Esophagus muscularis mucosa (tissue), 4 donors: ENCODE measurements at regions not wholly inside any gene's neighbourhood (a gene's known extent, or its start where the extent isn't known, plus 50 kb on each side); places are given as distances from the start of the nearest gene placed in this dataset.

Experiments used
- DNase-seq: peaks from one replicate; pipeline ENCODE4 v3.0.0-alpha.2; 2017; ENCODE audit errors: extremely low spot score
- H3K27ac ChIP-seq, 4 donors: fragments of 200-600 bp; sonication (generic); replicated peaks in 1 of 4; 1 replicate in 3 of 4; 2 replicates in 1 of 4; pipeline ENCODE4 v1.5.1; 2016 to 2019; ENCODE audit warnings: mild to moderate bottlenecking in 1 of 4
- H3K27me3 ChIP-seq, 4 donors: fragments of 200-600 bp; sonication (generic); one replicate each; pipeline versions ENCODE4 v1.5.1 to v1.6.0; 2016 to 2019
- H3K36me3 ChIP-seq, 4 donors: fragments of 200-600 bp; sonication (generic); one replicate each; pipeline ENCODE4 v1.5.1; 2016 to 2019
- H3K4me1 ChIP-seq, 4 donors: fragments of 200-600 bp; sonication (generic); one replicate each; pipeline ENCODE4 v1.5.1; 2016 to 2019
- H3K4me3 ChIP-seq, 4 donors: fragments of 200-600 bp; sonication (generic); 1 replicate in 2 of 4; 2 replicates in 2 of 4; pipeline ENCODE4 v1.5.1; 2016 to 2019; ENCODE audit warnings: mild to moderate bottlenecking in 4 of 4, moderate library complexity in 1 of 4
- H3K9me3 ChIP-seq, 4 donors: fragments of 200-600 bp; sonication (generic); 1 replicate in 3 of 4; 2 replicates in 1 of 4; pipeline ENCODE4 v1.5.1; 2016 to 2019
- EP300 ChIP-seq: sonication (generic); formaldehyde crosslinking; IDR thresholded peaks from one replicate; pipeline ENCODE4 v1.6.1; 2017; ENCODE audit warnings: antibody characterized with exemption
- POLR2A ChIP-seq: fragments of 450-650 bp; IDR thresholded peaks from one replicate; pipeline ENCODE4 v1.6.1; 2017; ENCODE audit warnings: antibody characterized with exemption, moderate library complexity, mild to moderate bottlenecking, low read depth
- POLR2AphosphoS5 ChIP-seq, 2 donors: sonication (generic); formaldehyde crosslinking; IDR thresholded peaks; one replicate each; pipeline ENCODE4 v1.6.1; 2017; ENCODE audit warnings: antibody characterized with exemption in 2 of 2
- WGBS: methylation state at CpG from one replicate; pipeline ENCODE4 v1.1.5; 2018; 5-methylcytosine and 5-hydroxymethylcytosine counted together
- intact Hi-C: fragments of 100-400 bp; cut with DNase I; formaldehyde crosslinking; loops from one replicate; pipeline ENCODE4 v1.15.1; 2023
- TF ChIP-seq, protein P1 (sequence below), 3 experiments: fragments of 200-600 bp in 2 of 3; fragments of 450-650 bp in 1 of 3; sonication (generic) in 2 of 3; IDR thresholded peaks; one replicate each; pipeline ENCODE4 v1.5.1; 2017 to 2019; ENCODE audit warnings: antibody characterized with exemption in 3 of 3, mild to moderate bottlenecking in 2 of 3, moderate library complexity in 1 of 3

DNA sequence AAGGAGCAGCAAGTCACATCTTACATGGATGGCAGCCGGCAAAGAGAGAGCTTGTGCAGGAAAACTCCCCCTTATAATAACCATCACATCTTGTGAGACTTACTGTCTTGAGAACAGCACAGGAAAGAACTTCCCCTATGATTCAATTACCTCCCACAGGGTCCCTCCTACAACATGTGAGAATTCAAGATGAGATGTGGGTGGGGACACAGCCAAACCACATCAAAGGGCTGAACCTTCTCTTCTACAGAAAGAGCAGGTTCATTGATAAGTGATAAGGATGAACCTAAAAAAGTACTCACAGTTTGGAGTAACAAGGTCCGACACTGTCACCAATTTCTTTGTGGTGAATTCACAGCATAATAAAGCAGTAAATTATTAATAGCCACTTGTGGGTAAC is 422.2 kb upstream of the FSIP2 start:
- intact Hi-C loops, result no loop called here
- H3K4me3 ChIP-seq, result no peak overlapping the region
- DNase-seq, result no peak
- H3K36me3 ChIP-seq, result no peaks in the 10 kb centered on the region
- H3K27me3 ChIP-seq, result no peaks in the 10 kb centered on the region
- no peak overlapping the region for H3K27ac ChIP-seq
- WGBS, result 46% methylated on average over 2 of the region's 2 CpGs
- no peaks in the 10 kb centered on the region for H3K4me1 ChIP-seq
- no peaks in the 10 kb centered on the region for H3K9me3 ChIP-seq
- TF ChIP-seq EP300 (no peak), POLR2AphosphoS5 (IDR thresholded peaks at IDR 0.05) (no peak), POLR2A (no peak)
- TF ChIP-seq, protein P1, sequence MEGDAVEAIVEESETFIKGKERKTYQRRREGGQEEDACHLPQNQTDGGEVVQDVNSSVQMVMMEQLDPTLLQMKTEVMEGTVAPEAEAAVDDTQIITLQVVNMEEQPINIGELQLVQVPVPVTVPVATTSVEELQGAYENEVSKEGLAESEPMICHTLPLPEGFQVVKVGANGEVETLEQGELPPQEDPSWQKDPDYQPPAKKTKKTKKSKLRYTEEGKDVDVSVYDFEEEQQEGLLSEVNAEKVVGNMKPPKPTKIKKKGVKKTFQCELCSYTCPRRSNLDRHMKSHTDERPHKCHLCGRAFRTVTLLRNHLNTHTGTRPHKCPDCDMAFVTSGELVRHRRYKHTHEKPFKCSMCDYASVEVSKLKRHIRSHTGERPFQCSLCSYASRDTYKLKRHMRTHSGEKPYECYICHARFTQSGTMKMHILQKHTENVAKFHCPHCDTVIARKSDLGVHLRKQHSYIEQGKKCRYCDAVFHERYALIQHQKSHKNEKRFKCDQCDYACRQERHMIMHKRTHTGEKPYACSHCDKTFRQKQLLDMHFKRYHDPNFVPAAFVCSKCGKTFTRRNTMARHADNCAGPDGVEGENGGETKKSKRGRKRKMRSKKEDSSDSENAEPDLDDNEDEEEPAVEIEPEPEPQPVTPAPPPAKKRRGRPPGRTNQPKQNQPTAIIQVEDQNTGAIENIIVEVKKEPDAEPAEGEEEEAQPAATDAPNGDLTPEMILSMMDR (IDR thresholded peaks at IDR 0.05), result no peak

DNA sequence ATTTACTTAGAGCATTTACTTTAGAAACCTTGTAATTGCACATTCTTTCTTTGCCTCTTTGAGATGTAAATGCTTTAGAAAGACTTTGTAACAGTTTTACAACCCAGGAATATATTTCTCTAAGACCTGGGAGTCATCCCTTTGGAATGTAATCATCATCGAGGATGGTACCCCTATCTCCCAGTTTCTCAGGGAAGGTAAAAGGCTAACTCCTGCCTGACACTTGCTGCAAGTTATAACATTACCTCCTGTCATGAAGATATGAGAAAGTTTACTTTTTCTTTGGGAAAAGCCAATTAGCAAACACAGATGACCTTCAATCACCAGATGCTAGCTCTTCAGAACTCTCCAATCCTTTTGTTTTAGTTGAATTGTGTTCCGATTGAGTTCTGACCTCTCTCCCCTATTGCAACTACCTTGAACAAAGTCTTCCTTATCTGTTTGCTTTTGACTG is 420.3 kb upstream of the FSIP2 start:
- Histone ChIP-seq H3K27ac (no peak overlapping the region), H3K4me1 (no peaks in the 10 kb centered on the region), H3K4me3 (no peak overlapping the region), H3K36me3 (no peaks in the 10 kb centered on the region), H3K27me3 (no peaks in the 10 kb centered on the region), H3K9me3 (no peaks in the 10 kb centered on the region)
- intact Hi-C loops, result no loop called here
- no peak for DNase-seq
- TF ChIP-seq POLR2A (no peak), EP300 (no peak), POLR2AphosphoS5 (IDR thresholded peaks at IDR 0.05) (no peak)
- TF ChIP-seq, protein P1 (IDR thresholded peaks at IDR 0.05), result no peak
- 52% methylated on average over 2 of the region's 2 CpGs for WGBS

DNA sequence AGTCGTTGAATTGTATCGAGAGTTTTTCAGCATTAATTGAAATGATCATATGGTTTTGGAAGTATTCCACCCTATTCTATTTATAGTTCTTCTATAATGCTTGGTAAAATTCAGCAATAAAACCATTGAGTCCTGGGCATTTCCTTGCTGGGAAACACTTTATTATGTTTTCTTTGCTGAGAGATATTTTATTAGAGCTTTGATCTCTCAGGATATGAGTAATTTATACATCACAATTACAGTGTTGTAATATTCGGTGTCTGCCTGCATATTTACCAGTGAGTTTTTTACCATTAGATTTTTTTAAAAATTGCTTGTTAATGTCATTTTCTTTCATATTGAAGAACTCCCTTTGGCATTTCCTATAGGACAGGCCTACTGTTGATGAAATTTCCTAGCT is 402.7 kb upstream of the FSIP2 start:
- no peak overlapping the region for H3K27ac ChIP-seq
- intact Hi-C loops, result no loop called here
- H3K27me3 ChIP-seq, result no peaks in the 10 kb centered on the region
- H3K4me1 ChIP-seq, result no peaks in the 10 kb centered on the region
- no peaks in the 10 kb centered on the region for H3K36me3 ChIP-seq
- 72% methylated on average over 3 of the region's 3 CpGs for WGBS
- H3K4me3 ChIP-seq, result no peak overlapping the region
- no peak for DNase-seq
- peaks cover 0 to 6% (median 0%) of the 10 kb centered on the region in 4 donors for H3K9me3 ChIP-seq
- TF ChIP-seq POLR2AphosphoS5 (IDR thresholded peaks at IDR 0.05) (no peak), EP300 (no peak), POLR2A (no peak)
- TF ChIP-seq, protein P1 (IDR thresholded peaks at IDR 0.05), result no peak

DNA sequence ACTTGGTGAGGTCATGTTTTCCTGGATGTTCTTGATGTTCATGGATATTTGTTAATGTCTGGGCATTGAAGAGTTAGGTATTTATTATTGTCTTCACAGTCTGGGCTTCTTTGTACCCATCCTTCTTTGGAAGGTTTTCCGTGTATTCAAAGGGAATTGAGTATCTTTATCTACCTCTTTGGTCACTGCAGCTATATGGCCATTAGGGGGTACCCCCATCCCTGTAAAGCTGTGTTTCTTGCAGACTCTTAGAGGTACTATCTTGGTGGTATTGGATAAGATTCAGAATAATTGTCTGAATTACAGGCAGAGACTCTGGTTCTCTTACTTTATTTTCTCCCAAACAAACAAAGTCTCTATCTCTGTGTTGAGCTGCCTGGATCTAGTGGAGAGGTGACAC is 401.6 kb upstream of the FSIP2 start:
- no peaks in the 10 kb centered on the region for H3K27me3 ChIP-seq
- intact Hi-C loops, result no loop called here
- TF ChIP-seq POLR2AphosphoS5 (IDR thresholded peaks at IDR 0.05), result no peak
- no peak for TF ChIP-seq EP300
- no peak for TF ChIP-seq POLR2A
- TF ChIP-seq, protein P1 (IDR thresholded peaks at IDR 0.05), result no peak
- DNase-seq, result no peak
- H3K27ac ChIP-seq, result no peak overlapping the region
- WGBS, result 68% methylated on average over 1 of the region's 1 CpG
- H3K9me3 ChIP-seq, result peaks cover 0 to 6% (median 0%) of the 10 kb centered on the region in 4 donors
- no peak overlapping the region for H3K4me3 ChIP-seq
- no peaks in the 10 kb centered on the region for H3K36me3 ChIP-seq
- H3K4me1 ChIP-seq, result no peaks in the 10 kb centered on the region

DNA sequence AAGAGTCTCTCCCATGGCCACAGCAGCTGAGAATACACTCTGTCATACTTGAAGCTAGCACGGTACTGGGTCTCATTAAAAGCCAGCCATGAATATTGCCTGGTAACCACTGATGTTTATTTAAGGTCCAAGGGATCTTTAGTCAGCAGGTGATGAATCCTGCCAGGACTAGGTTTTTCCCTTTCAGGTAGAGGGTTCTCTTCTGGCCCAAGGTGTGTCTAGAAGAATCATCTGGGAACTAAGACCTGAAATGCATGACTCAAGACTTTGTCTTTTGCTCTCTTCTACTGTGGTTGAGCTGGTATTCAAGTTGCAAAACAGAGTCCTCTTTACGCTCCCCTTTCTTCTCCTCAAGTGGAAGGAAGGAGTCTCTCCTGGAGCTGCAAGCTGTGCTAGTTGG is 400.5 kb upstream of the FSIP2 start:
- no peak overlapping the region for H3K27ac ChIP-seq
- H3K27me3 ChIP-seq, result no peaks in the 10 kb centered on the region
- no peaks in the 10 kb centered on the region for H3K36me3 ChIP-seq
- no peak for DNase-seq
- H3K9me3 ChIP-seq, result peaks cover 0 to 6% (median 0%) of the 10 kb centered on the region in 4 donors
- H3K4me3 ChIP-seq, result no peak overlapping the region
- no peaks in the 10 kb centered on the region for H3K4me1 ChIP-seq
- WGBS, result 91% methylated on average over 2 of the region's 2 CpGs
- intact Hi-C loops, result no loop called here
- TF ChIP-seq EP300 (no peak), POLR2AphosphoS5 (IDR thresholded peaks at IDR 0.05) (no peak), POLR2A (no peak)
